HEK293T (cell line): ENCODE measurements at regions not wholly inside any gene's neighbourhood (a gene's known extent, or its start where the extent isn't known, plus 50 kb on each side); places are given as distances from the start of the nearest gene placed in this dataset.

Experiments
- ARNT ChIP-seq: fragments of 450-650 bp; IDR thresholded peaks from 2 replicates; pipeline ENCODE4 v1.6.1; 2017; ENCODE audit warnings: mild to moderate bottlenecking
- BHLHE40 ChIP-seq: fragments of 450-650 bp; IDR thresholded peaks from 2 replicates; pipeline ENCODE4 v1.6.1; 2016; ENCODE audit warnings: mild to moderate bottlenecking, moderate library complexity, borderline replicate concordance
- FOXA1 ChIP-seq: fragments of 450-650 bp; IDR thresholded peaks from 2 replicates; pipeline ENCODE4 v1.6.1; 2016; ENCODE audit warnings: mild to moderate bottlenecking
- FOXM1 ChIP-seq: fragments of 450-650 bp; IDR thresholded peaks from 2 replicates; pipeline ENCODE4 v1.6.1; 2017; ENCODE audit warnings: mild to moderate bottlenecking, borderline replicate concordance
- L3MBTL2 ChIP-seq: fragments of 450-650 bp; conservative IDR thresholded peaks from 2 replicates; pipeline ENCODE4 v1.6.1; 2016; ENCODE audit warnings: mild to moderate bottlenecking
- LEF1 ChIP-seq: fragments of 450-650 bp; IDR thresholded peaks from 2 replicates; pipeline ENCODE4 v1.6.1; 2017; ENCODE audit warnings: mild to moderate bottlenecking, borderline replicate concordance
- NFRKB ChIP-seq: fragments of 450-650 bp; IDR thresholded peaks from 2 replicates; pipeline ENCODE4 v1.6.1; 2016; ENCODE audit warnings: mild to moderate bottlenecking, moderate library complexity
- SP1 ChIP-seq: fragments of 450-650 bp; IDR thresholded peaks from 2 replicates; pipeline ENCODE4 v1.6.1; 2017
- SUZ12 ChIP-seq: fragments of 450-650 bp; IDR thresholded peaks from 2 replicates; pipeline ENCODE4 v1.6.1; 2016; ENCODE audit warnings: mild to moderate bottlenecking
- ZNF384 ChIP-seq: fragments of 450-650 bp; IDR thresholded peaks from 2 replicates; pipeline ENCODE4 v1.6.1; 2016

DNA sequence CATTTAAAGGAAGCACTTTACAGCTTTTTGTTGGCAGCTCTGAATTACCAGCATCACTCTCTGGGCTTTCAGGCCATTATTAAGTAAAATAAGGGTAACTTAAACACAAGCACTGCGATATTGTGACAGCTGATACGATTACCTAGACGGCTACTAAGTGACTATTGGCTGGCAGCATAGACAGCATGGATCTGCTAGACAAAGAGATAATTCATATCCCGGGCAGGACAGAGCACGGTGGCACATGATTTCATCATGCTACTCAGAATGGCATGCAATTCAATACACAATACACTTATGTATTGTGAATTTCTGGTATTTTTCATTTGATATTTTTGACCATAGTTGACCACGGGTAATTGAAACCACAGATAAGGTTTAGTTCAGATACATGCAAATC, 522.0 kb upstream of the LRRN3 start:
- TF ChIP-seq SP1 (no peak), BHLHE40 (no peak), SUZ12 (no peak), LEF1 (no peak), ARNT (no peak), ZNF384 (no peak), NFRKB (no peak), L3MBTL2 (no peak), FOXA1 (no peak), FOXM1 (no peak)
